GM21737 (cell line): ENCODE measurements at regions not wholly inside any gene's neighbourhood (a gene's known extent, or its start where the extent isn't known, plus 50 kb on each side); places are given as distances from the start of the nearest gene placed in this dataset.

Experiments used
- ATAC-seq: cut with Tn5 transposase; IDR thresholded peaks from one replicate; pipeline ENCODE4 v1.9.1; 2021; ENCODE audit warnings: mild to moderate bottlenecking, moderate library complexity; ENCODE audit not compliant: unreplicated experiment

DNA sequence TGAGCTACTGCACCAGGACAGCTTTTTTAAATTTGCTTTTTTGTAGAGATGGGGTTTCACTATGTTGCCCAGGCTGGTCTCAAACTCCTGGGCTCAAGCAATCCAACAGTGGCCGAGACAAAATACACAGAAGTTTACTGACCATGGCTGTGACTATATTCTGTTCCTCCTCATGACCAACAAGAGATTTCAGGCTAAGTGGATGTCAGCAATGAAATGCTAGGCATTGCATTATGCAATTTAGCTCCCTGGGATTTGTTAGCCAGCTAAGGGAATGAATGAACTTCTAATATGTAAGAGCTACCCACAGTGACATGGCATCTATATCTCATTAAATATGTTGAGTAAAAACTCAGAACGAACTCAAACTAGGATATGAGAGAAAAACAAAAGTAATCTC lies 81.9 kb upstream of the MBOAT2 start:
- ATAC-seq, result no peak

DNA sequence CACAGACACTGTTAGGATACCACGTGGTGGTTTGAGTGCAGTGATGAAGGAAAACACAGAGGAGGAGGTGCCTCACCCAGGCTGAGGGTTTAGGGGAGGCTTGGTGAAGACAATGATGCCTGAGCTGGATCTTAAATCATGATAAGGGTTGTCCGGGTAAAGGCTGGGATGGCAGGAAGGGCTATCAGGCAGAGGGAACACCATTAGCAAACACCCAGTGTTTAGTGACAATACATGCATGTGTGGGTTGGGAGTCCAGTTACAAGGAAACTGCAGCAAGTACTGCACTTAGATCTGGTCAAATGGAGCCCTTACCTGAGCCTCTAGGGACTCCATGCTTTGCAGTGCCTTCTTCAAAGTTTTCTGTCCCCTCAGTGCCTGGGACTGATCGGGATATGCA lies 79.8 kb upstream of the MBOAT2 start:
- no peak for ATAC-seq

DNA sequence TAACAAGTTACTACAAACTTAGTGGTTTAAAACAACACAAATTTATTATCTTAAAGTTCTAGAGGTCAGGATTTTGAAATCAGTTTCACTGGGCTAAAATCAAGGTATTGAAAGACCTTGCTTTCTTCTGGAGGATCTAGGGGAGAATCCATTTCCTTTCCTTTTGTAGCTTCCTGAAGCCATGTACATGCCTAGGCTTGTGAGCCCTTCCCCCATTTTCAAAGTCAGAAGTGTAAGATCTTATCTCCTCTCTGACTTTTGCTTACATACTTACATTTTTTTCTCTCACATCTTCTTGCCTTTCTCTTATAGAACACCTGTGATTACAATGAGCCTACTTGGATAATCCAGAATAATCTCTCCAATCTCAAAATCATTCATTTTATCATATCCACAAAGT lies 78.7 kb upstream of the MBOAT2 start:
- no peak for ATAC-seq

DNA sequence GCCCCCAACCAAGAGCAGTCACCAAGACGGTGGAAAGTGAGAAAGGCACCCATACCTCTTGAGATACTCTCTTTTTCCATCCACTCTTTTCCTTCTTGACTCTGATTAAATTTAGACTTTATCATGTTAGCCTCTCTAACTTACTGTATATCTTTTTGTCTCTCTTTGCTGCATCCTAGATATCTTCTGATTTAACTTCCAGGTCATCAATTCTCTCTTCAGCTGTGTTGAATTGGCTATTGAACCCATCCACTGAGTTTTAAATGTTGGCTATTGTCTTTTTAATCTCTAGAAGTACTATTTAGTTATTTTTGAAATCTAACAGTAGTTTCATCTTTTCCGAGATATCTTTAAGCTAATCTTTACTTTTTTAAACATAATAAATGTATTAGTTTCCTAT lies 78.3 kb upstream of the MBOAT2 start:
- no peak for ATAC-seq

DNA sequence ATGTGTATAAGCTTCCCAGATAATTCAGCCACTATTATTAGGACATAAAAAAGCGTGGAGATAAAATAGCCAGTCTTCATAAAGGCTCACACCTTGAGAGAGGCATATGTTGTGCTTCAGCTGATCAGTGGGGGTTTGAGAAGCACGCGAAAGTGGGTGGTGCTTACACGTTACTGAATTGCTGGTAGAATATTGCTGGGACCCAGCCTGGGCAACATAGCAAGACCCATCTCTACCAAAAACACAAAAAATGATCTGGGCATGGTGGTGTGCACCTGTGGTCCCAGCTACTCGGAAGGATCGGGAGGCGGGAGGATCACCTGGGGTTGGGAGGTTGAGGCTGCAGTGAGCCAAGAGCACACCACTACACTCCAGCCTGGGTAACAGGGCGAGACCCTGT lies 74.9 kb upstream of the MBOAT2 start:
- no peak for ATAC-seq

DNA sequence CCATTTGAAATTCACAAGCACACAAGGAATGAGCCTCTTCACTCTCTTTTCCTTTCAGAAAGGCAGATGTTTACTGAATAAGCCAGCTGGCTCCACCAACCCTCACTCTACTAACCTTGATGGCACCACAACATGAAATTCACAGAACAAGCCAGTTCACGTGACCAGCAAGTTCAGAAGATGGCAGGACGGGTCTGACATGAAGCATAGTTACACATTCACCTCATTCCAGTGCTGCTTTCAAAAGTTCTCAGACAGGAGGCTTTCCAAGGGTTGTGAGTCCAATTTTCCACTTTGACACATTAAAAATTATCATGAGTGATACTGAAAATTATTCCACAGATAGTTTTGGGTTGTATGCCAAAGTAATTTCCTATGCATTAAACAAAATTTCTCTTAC lies 74.2 kb upstream of the MBOAT2 start:
- no peak for ATAC-seq

DNA sequence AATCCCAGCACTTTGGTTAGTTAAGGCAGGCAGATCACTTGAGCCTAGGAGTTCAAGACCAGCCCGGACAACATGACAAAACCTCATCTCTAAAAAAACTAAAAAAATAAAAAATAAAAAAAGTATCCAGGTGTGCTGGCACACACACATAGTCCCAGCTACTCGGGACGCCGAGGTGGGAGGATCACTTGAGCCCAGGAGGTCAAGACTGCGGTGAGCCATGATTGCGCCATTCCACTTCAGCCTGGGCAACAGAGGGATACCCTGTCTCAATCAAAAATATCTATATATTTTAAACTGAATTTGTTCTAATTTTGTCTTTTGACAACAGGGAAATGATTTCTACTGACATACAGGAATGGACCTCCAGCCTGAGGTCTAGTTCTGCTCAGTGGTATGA lies 73.3 kb upstream of the MBOAT2 start:
- no peak for ATAC-seq

DNA sequence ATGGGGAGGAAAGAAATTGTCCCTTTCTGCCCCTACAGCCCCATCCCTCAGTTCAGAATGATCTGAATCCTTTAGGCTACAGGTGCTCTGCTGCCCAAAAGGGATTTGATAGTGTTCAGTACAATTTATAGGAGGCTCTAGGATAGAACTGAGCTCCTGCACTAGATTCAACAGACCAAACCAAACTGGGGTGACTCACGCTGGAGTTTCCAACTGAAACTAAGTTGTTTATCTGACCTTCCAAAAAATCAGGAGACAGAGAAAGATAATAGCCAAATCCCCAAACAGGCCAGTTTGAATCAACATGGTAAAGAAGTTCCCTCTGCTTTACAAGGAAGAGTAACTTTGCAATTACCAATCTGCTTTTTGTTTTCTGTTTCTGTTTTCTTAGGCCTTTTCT lies 72.7 kb upstream of the MBOAT2 start:
- no peak for ATAC-seq

DNA sequence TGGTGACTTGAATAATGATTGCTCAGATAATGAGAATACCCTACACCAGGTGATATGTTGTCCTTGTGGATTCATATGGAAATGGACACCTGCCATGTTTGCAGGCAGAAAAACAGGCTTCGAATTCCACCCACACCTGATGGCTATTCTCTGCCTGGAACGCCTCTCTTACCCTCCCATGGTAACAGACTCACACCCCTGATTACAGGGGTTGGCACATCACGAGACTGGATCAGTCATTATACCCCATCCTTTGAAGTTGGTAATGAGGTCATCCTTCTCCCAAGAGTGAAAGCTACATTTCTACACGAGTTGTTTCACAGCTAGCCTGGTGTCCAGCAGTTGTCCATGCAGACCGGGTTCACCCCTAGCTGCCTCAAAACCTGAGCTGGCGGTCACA lies 71.4 kb upstream of the MBOAT2 start:
- no peak for ATAC-seq

DNA sequence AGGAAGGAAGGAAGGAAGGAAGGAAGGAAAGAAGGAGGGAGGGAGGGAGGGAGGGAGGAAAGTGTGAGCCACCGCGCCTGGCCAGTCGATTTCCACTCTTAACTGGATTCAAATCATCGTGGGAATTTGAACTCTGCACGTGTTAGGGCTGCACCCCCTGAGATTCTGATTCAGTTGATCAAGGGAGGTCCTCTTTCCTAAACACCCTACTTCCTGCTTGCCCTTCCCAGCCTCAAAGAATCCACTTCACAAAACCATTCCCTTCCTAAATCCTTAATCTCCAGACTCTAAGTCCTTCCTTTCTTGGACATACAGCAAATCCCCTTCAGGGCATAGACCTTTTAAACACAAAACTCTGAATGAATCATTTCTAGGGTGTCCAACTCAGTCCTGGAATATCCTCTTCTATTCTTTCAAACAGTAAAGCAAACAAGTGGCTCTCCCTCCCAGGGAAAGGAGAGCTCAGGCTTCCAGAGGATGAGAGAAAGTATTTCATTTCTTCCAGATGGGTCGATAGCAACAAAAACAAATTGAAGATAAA lies 68.2 kb upstream of the MBOAT2 start:
- no peak for ATAC-seq

DNA sequence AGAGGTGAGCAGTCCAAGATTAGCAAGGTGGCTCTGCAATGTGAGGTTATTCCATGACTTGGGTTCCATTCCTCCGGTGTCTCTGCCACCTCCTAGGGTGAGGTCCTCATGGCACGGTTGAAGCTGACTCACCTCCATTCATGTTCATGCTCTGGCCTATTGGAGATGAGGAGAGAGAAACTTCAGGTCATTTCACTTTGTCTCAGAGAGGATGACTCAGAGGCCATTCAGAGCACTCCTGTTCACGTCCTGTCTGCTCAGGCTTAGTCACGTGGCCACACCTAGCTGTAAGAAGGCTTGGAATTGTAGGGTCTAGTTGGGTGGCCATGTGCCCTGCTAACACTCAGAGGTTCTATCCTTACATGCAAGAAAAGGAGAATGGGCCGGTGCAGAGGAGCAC lies 67.5 kb upstream of the MBOAT2 start:
- no peak for ATAC-seq

DNA sequence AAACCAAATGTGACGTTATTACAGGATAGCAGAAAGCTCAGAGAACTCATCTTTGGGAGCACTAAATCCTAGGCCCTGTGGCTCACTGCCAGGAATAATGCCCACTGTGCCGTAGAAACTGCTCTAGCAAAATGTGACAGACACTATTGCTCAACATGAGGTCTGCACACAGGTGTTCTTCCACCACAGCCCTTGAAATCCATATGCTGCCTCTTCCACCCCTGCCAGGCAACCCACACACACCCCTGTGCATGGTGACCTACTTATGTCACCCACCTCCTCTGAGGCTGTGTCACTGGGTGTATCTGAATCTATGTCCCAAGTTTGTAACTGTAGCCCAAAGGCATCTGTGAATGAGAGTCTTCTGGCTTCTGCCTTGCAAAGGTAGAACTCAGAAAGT lies 66.1 kb upstream of the MBOAT2 start:
- ATAC-seq, result no peak

DNA sequence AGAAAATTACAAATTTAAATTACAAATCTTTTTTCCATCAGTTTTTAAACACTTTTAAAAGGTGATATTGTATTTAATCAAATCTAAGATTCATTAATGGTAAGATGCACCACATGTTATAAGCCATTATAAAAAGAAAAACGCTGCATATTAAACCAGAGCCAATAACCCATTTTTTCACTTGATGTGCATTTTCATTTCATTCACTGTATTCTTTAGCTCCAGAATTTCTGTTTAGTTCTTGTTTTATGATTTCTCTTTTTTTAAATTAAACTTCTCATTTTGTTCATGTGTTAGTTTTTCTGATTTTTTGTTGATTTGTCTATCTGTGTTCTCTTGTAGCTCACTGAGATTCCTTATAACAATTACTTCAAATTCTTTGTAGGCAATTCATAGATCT lies 62.4 kb upstream of the MBOAT2 start:
- ATAC-seq, result no peak

DNA sequence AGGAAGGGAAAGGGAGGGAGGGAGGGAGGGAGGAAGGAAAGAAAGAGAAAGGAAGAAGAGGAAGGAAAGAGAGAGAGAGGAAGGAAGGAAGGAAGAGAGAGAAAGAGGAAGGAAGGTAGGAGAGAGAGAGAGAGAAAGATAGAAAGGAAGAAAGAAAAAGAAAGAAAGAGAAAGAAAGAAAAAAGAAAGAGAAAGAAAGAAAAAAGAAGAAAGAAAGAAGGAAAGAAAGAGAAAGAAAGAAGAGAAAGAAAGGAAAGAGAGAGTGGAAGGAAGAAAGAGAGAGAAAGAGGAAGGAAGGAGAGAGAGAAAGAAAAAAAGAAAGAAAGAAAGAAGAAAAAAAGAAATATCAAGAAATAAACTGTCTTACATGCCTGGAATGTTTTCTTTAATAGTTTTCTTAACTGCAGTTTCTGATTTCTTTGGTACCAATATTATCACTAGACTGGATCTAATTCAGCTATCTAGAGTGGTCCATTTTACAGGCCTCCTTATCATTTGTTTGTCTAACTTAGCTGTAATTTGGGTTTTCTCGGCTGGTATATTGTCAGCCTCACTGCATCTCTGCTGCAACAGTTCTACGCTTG lies 59.6 kb upstream of the MBOAT2 start:
- no peak for ATAC-seq

DNA sequence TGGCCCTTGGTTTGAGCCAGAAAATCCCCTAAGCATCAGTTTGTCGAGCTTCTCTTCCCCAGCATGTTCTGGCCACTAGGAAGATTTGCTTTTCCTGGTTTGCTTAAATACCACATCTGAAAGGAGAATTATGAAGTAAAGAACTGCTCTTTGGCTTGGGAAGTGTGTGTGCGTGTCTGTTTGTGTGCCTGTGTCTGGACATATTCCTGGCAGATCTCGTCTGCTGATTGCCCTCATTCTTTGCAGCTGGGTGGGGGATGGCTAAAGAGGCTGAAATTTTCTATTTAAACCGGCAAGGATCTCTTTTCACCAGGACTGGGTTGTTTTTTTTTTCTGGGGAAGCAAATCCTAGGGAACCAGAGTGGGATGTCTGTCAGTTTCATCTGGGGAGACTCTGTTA lies 57.3 kb upstream of the MBOAT2 start:
- ATAC-seq, result no peak

DNA sequence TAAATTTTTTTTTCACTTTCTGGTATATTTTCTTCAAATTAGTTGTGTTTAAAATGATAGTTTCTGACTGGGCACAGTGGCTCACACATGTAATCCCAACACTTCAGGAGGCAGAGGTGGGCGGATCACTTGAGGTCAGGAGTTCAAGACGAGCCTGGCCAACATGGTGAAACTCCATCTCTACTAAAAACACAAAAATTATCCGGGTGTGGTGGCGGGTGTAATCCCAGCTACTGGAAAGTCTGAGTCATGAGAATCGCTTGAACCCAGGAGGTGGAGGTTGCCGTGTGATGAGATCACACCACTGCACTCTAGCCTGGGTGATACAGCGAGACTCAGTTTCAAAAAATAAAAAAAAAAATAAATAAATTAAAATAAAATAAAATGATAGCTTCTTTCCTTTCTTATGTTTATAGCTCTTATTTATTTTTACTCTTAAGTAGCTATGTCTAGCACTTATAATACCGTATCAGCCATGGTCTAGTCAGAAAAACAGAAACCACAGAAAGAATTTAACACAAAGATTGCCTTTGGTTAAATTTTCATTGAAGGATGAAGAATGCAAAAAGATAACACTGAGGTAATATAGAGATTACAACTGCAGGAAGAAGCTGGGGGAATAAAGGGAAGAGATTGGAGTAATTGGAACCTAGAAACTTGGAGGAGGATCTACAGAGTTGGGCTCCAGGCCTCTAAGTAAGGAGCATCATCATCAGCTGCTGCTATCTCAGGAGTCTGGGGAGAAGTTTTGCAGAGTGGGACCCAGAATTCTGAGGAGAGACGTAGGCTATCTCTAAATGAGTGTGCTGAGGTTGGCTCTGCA lies 54.7 kb upstream of the MBOAT2 start:
- no peak for ATAC-seq

DNA sequence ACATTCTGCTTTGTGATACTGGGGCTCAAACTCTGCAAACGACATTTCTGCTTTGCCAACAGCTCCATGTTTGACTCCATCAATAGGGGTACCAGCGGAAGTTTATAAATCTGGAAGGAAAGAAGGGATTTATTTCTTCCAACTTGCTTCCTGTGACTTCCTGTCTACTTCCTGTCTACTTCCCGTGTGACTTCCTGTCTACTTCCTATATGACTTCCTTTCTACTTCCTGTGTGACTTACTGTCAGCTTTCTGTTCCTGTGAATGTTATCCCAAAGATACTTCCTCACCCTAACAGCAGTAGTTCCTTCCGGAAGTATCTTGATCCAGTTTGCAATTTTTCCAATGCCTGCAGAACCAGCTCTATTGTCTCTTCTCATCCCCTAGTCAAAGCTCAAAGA lies 52.0 kb upstream of the MBOAT2 start:
- ATAC-seq, result no peak

DNA sequence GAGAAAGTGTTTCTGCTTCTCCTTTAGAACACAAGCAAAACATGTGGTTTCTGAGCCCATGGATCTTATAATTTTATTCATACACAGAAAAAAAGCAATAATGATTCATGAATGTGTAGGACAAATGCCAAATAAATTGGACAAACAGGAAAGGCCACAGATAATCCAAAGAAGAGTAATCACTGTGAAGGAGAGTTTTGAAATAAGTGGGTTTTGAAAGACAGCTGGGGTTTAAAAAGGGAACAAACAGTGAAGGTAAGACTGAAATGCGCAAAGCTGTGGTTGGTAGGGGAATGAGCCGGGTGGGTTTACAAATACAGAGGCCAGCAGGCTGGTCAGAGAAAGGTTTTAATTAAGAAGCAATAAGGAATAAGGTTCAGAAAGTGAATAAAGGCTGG lies 50.0 kb upstream of the MBOAT2 start:
- ATAC-seq, result no peak
